NOMO-1 treated with DMSO at 0.1 percent for 48 hours (cell line): ENCODE measurements at regions not wholly inside any gene's neighbourhood (a gene's known extent, or its start where the extent isn't known, plus 50 kb on each side); places are given as distances from the start of the nearest gene placed in this dataset.

ENCODE experiments used
- DNase-seq: peaks from one replicate; lab custom pipeline; 2025; ENCODE audit not compliant: unreplicated experiment; lab: John Stamatoyannopoulos, UW

DNA sequence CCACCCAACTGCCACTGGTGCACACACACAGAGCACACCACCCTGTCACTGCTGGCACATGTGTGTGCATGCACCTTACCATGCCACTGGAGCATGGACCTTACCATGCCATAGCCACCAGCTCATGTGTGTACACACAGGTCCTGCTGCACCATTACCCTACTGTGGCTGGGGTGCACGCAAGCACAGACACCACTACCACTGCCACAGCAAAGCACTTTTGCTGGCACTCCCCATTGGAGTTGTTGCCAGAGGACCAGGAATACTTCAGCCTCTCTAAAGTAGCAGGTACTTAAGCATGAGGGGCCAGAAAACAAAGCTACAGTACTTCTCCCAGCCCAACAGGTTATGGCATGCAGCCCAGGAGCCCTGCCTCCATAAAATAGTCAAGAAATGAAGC, 404.8 kb downstream of the MBD2 start:
- DNase-seq = no peak

DNA sequence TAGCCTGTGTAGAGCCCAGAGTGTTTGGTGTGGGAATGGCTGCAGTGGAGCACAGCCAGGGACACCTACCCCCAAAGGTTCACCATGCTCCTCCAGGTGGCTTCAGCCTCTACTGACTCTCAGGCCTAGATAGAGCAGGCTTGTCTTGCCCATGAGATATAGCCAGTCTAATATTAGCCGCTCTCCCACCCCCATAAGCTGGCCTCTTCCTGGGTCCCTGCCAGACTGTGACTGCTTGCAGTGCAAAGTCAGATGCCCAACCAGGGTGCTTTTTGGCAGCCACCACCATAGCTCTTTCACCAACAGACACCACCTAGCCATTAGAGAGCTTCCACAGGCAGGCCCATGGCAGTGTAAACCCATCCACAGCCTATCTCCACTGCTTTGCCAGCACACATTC, 405.3 kb downstream of the MBD2 start:
- DNase-seq = no peak

DNA sequence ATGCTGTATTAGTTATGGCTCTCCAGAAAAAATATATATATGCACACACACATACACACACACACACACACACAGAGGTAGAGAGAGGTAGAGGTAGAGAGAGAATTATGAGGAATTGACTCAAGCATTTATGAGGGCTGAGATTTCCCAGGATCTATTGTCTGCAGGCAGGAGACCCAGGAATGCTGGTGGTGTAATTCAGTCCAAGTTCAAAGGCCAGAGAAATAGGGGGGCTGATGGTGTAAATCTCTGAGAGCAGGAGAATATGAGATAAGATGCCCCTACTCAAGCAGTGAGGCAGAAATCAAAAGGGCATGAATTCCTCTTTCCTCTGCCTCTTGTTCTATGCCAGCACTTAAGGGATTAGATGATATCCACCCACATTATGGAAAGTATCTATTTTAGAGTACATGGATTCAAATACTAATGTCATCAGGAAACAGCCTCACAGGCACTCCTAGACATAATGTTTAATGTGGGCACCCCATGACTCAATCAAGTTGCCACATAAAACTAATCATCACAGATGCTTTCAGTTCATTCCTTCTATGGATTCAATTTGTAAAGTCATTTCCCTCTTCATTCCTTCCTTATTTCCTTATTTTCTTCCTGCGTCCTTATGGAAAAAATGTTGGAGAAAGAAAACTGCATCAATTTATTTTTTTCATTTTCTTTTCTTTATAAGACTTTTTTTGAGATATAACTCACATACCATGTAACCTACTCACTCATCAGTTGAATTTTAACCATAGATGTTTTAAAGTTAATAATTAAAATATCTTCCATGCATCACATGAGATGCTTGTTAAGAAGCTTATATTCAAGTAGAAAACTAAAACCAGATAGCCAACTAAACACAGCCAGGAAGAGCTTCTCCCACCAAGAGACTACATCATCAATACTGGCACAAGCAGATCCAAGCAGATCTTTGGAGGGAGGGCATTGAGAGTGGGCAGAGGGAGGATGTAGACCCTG, 406.2 kb downstream of the MBD2 start:
- no peak for DNase-seq

DNA sequence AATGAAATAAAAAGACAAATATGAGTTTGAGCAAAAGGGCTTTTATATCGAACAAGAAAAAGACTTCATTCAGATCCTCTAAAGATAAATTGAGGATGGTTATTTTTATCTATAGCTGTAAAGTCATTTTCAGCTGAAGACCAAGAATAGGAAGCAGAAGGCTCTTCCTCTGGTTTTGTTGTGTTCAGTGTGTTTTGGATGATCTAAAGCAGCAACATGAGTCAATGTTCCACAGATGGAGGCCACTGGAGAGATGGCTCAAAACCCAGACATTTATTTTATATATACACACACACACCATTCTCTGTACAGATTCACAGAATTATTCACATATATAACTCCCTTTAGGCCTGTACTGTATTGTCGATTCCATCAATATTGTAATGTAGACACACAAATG, 424.3 kb downstream of the MBD2 start:
- no peak for DNase-seq

DNA sequence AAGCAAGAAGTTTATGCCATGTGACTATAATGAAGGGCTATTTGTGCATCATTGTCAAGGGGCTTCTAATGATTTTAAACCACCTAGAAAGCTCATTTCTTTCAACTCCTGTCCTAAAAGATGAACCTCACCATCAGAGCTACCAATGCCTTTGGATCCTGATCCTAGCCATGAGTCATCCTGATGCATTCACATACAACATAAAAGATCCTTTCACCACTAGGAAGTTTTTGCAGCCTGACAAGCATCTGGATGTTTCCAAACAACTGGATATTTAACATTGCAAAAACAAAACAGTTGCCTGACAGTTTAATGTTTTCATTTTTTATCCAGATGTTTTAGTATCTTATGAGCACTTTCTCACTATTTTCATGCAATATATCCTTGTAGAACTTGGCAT, 425.3 kb downstream of the MBD2 start:
- DNase-seq = no peak

DNA sequence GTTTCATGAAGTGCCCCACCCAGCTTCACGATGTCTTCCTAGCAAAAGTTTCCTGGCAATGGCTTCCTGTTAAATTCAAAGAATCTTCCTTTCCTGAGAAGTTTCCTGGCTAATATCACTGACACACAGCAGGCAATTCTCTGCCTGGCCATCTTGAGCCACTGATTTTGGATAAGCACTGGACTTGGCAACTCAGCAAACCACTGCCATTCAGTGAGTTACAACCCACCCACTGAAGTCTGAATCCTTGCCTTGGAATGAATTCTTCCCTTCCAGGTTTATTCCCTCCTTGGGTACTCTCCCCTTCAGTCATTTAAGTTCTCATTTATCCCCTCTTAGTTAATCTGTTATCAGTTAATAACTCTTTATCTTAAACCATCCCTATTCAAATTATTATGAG, 426.0 kb downstream of the MBD2 start:
- no peak for DNase-seq

DNA sequence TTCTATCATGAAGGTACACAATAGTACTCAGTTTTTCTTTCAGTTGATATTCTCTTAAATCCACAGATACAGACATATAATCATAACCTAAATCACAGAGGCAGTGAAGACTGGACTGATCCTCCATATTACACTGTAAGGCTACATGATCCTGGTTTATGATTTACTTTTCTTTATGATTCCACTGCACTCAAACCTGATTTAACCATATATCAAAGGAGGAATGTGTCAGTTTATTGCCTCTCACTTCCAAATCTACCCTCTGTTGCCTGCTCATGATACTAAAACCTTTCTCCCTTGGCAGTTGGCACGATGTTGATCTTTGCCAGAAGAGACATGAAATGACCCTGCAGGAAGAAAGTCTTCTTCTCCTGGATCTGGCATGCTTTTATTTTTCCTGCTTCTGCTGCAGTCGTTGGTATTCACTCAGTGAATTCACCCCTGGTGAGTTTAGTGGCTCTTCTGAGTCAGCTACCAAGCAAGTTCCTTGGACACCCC, 426.4 kb downstream of the MBD2 start:
- DNase-seq = no peak

DNA sequence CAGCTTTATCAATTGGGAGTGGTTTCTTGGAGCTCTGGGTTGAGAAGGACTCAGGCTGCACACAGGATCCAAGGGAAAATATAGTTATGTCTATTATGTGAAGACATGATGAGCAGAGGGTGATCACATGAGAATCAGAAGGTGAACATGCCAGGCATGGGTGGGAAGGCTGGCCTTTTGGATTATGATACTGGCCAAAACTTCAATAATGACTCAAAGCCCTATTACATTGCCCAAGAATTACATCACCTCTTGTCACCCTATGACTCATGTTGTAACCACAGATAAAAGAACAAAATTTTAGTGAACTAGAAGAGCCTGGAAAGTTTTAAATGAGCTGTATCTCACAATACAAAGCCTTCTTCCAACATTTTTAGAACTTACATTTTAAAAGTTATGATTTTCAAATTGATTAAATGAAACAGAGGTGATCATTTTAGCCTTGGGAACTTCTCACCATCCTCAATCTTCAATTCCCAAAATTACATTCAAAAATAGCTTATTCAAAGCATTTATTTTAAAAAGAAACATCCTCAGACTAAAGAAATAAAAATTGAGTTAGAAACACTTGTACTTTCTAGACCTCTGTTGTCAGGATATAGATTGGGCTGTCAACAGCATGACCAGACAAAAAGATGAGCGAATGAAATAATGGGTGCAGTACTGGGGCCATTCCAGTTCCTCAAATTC, 428.3 kb downstream of the MBD2 start:
- DNase-seq = peak; percentile 72

DNA sequence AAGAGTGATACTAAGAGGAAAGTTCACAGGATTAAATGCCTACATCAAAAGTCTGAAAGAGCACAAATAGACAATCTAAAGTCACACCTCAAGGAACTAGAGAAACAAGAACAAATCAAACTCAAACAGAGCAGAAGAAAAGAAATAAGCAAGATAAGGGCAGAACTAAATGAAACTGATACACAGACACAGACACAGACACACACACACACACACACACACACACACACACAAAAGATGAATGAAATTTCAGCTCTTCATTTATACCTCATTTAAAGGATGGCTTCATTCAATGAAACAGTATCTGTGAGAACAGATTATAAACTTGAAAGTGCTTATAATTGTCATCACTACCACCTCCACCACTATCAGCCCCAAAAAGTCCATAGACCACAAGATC, 428.9 kb downstream of the MBD2 start:
- no peak for DNase-seq

DNA sequence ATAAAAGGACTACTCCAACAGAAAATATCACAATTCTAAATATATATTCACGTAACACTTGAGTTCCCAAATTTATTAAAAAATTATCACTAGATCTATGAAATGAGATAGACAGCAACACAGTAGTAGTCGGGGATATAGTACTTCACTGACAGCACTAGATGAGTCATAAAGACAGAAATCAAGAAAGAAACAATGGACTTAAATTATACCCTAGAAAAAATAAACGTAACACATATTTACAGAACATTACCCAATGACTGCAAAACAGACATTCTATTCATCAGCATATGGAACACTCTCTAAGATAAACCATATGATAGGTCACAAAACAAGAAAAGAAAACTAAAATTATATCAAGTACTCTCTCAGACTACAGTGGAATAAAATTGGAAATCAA, 429.4 kb downstream of the MBD2 start:
- DNase-seq = no peak

DNA sequence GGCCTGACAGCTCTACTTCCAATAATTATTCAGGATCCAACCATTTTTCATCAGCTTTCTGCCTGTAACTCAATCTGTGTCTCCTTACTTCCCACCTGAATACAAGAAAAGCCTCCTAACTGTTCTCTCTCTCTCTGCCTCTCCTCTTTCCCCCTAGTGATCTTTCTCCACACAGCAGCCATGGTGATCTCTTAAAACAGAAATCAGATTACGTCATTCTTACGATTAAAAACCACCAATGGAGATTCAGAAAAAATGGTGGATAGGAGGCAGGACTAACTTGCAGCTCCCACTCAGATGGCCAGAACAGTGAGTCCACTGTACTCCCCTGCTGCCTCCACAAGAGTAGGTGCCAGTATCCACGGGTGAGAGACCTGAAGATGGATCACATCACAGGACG, 431.7 kb downstream of the MBD2 start:
- DNase-seq = no peak

DNA sequence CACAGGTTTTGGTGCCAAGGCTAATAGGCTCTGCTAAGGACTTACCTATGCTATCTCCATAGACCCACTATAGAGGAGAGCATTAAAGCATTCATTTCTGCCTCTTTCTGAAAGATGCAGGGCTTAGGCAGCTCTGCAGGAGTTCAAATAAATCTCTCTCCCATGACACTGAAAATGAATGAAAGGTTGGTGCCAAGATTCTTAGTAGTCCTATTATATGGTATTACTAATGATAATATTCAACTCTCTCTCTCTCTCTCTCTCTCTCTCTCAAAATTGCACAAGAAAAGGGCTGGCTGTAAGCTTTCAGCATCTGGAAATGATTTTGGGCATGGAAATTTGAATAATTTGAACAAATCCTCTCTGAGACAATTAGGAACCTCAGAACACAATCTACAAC, 433.7 kb downstream of the MBD2 start:
- DNase-seq = no peak

DNA sequence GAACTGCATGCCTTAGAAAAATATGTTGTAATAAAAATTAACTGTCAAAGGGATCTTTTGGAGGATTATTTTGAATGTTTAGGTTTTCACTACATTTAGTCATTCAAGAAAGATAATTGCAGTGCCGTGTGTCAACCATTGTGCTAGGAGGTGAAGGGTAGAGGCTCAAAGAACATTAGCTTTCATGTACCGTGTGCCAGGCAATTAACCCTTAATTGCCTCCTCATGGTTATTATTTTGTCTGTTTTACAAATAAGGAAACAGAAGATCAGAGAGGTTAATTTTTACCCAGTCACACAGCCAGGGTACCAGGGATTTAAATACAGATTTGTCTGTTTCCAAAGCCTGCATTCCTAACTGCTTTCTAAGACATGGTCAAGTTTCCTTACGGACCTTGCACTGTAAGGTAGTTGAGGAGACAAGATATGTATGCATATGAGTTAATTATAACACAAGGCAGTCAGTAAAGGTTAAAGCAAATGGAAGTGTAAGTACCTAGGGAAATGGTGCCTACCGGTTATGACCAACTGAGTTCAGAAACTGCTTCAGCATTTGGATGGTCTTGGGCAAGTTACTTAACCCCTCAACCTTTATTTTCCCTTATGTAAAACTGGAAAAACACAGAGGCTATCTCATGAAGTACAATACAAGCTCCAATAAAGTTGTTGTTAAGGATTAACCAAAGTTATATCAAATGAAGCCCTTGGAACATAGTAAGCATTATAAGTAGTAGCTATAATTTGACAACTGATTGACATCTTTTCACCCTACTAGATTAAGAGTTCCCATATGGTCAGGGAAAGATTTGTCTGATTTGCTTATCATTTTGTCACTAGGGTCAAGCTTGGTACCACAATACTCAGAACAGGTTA, 434.9 kb downstream of the MBD2 start:
- no peak for DNase-seq

DNA sequence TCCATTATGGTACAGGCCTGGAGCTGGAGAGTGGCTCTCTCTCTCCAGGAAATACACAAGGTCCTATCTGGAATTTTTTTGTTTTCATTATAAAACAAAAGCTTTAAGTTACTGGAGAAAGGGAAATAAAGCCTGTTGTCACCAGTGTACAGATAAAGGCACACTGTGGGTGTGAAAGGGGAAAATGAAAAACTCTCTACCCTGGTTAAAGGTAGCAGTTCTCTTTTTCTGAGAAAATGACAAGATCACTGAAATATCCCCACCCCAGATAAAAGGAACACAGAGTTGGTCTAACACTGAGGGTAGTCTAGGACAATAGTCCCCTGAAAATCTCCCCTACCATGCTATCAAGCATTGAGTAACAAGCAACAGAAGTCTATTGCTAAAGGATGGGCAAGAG, 438.7 kb downstream of the MBD2 start:
- no peak for DNase-seq

DNA sequence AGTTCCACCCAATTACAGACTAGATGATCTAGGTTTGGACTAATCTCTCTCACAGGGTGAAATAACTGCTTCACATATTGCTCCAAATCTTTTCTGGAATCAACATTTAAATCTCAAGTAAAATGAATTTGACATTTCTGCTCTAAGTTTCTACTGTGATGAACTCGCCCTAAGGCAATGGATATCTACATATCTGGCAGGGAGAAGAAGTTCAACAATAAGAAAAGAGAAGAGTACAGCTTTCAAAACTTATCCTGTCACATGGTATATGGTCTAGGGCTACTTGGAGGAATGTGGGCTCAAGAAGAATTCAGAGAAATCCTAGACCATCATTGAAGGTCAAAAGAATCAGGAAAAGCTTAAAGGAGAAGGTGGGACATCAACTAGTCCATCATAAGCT, 440.2 kb downstream of the MBD2 start:
- DNase-seq = no peak

DNA sequence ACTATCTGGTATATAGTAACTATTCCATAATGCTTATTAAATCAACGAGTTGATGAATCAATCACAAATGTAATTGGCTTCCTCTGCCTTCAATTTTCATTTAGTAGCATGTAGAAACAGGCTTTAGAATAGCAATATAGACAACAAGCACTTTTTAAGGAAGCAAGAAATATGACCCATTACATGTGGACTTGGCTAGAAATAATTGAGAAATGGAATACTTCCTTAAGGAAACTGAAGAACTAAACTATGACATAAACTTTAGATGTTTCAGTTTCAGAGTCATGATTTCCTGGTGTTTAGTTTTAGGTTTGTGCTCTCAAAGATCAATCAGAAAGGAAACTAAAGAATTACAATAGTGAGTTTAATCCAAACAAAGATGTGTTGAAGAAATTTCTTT, 443.8 kb downstream of the MBD2 start:
- peak; percentile 2 for DNase-seq

DNA sequence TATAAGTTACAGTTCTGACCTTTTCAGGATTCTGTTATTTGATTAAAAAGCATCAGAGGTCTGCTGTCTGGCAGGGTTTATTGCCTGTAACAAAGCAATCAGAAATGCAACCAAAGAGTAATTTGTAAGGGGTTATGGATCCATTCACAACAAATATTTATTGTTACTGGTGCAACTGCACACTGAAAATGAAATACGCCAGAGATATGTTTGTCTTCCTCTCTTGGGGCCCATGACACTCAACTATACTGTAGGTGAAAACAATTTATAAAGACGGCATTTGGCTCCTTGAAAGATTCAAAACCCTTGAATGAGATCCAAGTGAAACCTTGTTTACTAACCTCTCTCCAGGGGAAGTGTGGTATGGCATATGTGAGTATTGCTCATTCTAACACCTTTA, 452.2 kb downstream of the MBD2 start:
- DNase-seq = no peak

DNA sequence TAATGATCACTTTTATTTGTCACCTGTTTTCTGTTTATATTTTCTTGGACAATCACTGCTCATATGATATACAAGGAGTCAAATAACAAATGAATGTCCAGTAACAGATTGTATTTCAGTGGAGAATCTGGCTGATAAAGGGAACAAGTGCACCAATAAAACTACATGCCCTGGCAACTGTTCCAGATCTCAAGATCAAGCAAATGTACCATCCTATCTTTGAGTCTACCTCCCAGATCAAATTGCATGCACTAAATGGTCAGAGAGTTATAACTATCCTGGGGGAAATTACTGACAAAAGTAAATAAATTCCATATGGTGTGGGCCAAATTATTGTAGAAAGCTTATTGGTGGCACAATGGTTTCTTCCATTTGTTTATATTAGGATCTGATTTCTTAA, 452.8 kb downstream of the MBD2 start:
- DNase-seq = no peak

DNA sequence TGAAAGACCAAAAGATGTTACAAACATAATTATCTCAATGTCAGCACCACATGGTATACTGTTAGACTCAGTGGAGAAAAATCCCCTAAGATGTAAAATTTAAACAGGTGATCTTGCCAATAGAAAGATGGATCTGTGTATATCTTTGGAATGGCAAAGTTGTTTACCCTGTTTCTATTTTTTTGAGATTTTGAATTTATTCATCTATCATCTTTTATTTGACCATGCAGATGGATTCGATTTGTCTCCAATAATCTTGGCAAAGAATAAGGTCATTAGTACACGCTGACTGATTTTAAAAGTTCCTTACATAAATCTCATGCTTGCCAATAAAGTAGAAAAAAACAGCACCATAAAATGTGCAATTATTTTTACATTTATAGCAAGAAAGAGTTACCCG, 459.3 kb downstream of the MBD2 start:
- DNase-seq = no peak

DNA sequence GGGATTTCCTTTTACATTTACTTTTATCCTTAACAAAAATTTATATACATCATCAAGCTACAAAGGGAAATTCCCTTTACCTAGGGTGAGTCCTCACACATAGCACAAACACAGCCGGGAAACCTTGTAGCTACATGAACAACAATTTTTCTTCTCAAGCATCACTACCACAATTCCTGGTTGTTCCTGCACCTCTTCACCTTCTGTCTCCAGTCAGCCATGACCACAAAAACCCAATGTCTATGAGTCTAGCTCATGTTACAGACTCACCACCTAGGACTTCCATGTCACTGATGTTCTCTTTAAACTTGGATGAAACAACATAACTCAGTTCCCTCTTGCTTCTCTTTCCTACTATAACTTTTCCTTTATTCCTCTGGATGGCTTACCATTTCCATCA, 460.4 kb downstream of the MBD2 start:
- DNase-seq = no peak

DNA sequence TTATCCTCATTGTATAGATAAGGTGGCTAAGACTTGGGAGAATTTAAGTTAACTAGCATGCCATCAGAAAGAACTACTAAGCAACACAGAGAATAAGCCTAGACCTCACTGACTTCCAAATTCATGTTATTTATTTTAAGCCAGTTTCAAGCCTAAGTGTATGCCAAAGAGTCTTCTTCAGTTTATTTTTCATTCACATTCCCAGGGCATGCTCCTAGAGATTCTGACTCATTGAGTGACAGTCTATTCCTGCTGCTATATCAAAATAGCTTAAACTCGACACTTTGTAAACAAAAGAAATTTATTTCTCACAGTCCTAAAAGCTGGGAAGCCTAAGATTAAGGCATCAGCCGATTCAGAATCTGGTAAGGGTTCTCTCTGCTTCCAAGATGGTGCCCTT, 467.1 kb downstream of the MBD2 start:
- DNase-seq = no peak
